Adrenal gland (tissue), 9 donors: ENCODE measurements at regions not wholly inside any gene's neighbourhood (a gene's known extent, or its start where the extent isn't known, plus 50 kb on each side); places are given as distances from the start of the nearest gene placed in this dataset.
"Not testable (repeated sequence)": the region's sequence is repeated elsewhere in the genome, so short reads cannot be mapped to it uniquely, and the experiment has no call there.

Experiments
- DNase-seq, 7 donors: peaks; one replicate each; pipeline ENCODE4 v3.0.0-alpha.2; 2019 to 2020
- H3K27ac ChIP-seq, 5 donors: fragments of 200-600 bp; sonication (generic) in 4 of 5; 1 replicate in 3 of 5; 2 replicates in 2 of 5; pipeline versions ENCODE4 v1.5.1 to v1.8.0; 2016 to 2020; ENCODE audit warnings: mild to moderate bottlenecking in 1 of 5
- H3K27me3 ChIP-seq: fragments of 200-600 bp; 2 replicates; pipeline ENCODE4 v1.8.0; 2021
- H3K36me3 ChIP-seq, 2 donors: fragments of 200-600 bp; replicated peaks in 1 of 2; 1 replicate in 1 of 2; 2 replicates in 1 of 2; pipeline versions ENCODE4 v1.5.1 to v1.8.0; 2018 to 2022
- H3K4me1 ChIP-seq, 2 donors: fragments of 200-600 bp; replicated peaks in 1 of 2; 1 replicate in 1 of 2; 2 replicates in 1 of 2; pipeline versions ENCODE4 v1.5.1 to v1.8.0; 2018 to 2021
- H3K4me3 ChIP-seq, 4 donors: fragments of 200-600 bp; sonication (generic) in 3 of 4; one replicate each; pipeline ENCODE4 v1.5.1; 2016 to 2018
- H3K9me3 ChIP-seq, 3 donors: fragments of 200-600 bp; sonication (generic) in 1 of 3; replicated peaks in 1 of 3; 1 replicate in 2 of 3; 2 replicates in 1 of 3; pipeline versions ENCODE4 v1.5.1 to v1.8.0; 2016 to 2021
- POLR2A ChIP-seq, 2 donors: fragments of 450-650 bp; IDR thresholded peaks; one replicate each; pipeline ENCODE4 v1.6.1; 2017; ENCODE audit warnings: antibody characterized with exemption in 2 of 2, mild to moderate bottlenecking in 2 of 2, moderate library complexity in 1 of 2
- WGBS, 4 donors: extraction: QIAGEN DNeasy Blood & Tissue Kit in 2 of 4; methylation state at CpG; one replicate each; pipeline versions ENCODE4 v1.1.5 to v1.1.7; 2013 to 2017; 5-methylcytosine and 5-hydroxymethylcytosine counted together
- intact Hi-C, 2 donors: fragments of 100-400 bp; cut with DNase I; formaldehyde crosslinking; loops; one replicate each; pipeline versions ENCODE4 v1.14.1 to v1.15.0; 2022 to 2023
- TF ChIP-seq, protein P1 (sequence below), 6 experiments: fragments of 450-650 bp in 4 of 6; fragments of 200-600 bp in 2 of 6; sonication (generic) in 1 of 6; IDR thresholded peaks; 1 replicate in 5 of 6; 2 replicates in 1 of 6; pipeline versions ENCODE4 v1.5.1 to v1.8.0; 2016 to 2021; ENCODE audit warnings: antibody characterized with exemption in 6 of 6, mild to moderate bottlenecking in 2 of 6, moderate library complexity in 1 of 6
- donor health status: healthy with polysubstance abuse.
- donor health status: Bipolar disorder and iron deficiency.
- donor health status: DM: yes; HTN: yes; CAD: no.
- donor health status: DM: no; HTN: no; CAD: no.
- donor health status: DM: no; HTN: no; CAD: no.

DNA sequence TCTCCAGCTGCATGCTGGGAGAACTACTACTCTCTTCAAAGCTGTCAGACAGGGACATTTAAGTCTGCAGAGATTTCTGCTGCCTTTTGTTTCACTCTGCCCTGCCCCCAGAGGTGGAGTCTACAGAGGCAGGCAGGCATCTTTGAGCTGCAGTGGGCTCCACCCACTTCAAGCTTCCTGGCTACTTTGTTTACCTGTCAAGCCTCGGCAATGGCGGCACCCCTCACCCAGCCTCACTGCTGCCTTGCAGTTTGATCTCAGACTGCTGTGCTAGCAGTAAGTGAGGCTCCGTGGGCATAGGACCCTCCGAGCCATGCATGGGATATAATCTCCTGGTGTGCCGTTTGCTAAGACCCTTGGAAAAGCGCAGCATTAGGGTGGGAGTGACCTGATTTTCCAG is 61.7 kb downstream of the DMRTA1 start:
- H3K4me1 ChIP-seq, DNase-seq, H3K27me3 ChIP-seq, intact Hi-C loops, H3K27ac ChIP-seq, H3K9me3 ChIP-seq, H3K36me3 ChIP-seq, H3K4me3 ChIP-seq: not testable (repeated sequence)
- 75 to 84% (median 81%) methylated on average over 5 to 6 of the region's 6 CpGs for WGBS, 4 donors

DNA sequence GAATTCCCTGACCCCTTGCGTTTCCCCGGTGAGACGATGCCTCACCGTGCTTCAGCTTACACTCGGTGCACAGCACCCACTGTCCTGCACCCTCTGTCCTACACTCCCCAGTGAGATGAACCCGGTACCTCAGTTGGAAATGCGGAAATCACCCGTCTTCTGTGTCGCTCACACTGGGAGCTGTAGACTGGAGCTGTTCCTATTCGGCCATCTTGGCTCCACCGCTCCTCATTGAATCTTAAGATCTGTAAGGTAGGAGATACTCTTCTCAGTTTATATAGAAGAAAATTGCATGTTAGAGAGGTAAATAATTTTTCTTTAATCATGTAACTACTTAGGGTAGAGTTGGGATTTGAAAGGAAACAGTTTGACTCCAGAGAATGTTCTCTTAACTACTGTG is 62.2 kb downstream of the DMRTA1 start:
- H3K4me3 ChIP-seq = no peak overlapping the region
- no peak for DNase-seq
- TF ChIP-seq POLR2A (IDR thresholded peaks at IDR 0.05) = no peak
- TF ChIP-seq, protein P1, sequence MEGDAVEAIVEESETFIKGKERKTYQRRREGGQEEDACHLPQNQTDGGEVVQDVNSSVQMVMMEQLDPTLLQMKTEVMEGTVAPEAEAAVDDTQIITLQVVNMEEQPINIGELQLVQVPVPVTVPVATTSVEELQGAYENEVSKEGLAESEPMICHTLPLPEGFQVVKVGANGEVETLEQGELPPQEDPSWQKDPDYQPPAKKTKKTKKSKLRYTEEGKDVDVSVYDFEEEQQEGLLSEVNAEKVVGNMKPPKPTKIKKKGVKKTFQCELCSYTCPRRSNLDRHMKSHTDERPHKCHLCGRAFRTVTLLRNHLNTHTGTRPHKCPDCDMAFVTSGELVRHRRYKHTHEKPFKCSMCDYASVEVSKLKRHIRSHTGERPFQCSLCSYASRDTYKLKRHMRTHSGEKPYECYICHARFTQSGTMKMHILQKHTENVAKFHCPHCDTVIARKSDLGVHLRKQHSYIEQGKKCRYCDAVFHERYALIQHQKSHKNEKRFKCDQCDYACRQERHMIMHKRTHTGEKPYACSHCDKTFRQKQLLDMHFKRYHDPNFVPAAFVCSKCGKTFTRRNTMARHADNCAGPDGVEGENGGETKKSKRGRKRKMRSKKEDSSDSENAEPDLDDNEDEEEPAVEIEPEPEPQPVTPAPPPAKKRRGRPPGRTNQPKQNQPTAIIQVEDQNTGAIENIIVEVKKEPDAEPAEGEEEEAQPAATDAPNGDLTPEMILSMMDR (IDR thresholded peaks at IDR 0.05) = no peak
- H3K27me3 ChIP-seq = no peaks in the 10 kb centered on the region
- H3K4me1 ChIP-seq = no peaks in the 10 kb centered on the region
- peaks cover 0 to 4% (median 0%) of the 10 kb centered on the region in 3 donors for H3K9me3 ChIP-seq
- intact Hi-C loops = no loop called here
- WGBS, 4 donors = 81 to 93% (median 86%) methylated on average over 11 of the region's 11 CpGs
- H3K27ac ChIP-seq = no peak overlapping the region
- H3K36me3 ChIP-seq = no peaks in the 10 kb centered on the region

DNA sequence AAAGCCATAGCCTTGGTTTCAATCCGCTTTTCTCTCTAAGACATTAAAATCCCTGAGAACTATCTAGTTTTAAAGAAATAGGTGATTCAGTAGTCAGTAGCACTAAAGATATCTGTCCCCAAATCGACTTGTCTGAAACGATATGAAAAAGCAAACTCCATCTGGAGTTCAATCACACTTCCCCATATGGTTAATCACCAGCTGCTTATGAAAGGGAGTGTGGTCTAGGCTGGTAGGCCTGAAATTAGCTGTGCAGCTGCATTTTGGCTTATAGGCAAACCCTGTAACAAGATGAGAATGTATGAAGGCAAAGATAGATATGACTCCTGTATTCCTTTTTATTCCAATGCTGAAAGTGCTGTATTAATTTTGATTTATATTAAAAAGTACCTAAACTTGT is 65.9 kb downstream of the DMRTA1 start:
- Histone ChIP-seq H3K4me3 (no peak overlapping the region), H3K9me3 (peaks cover 0 to 4% (median 0%) of the 10 kb centered on the region in 3 donors), H3K27me3 (no peaks in the 10 kb centered on the region), H3K36me3 (no peaks in the 10 kb centered on the region), H3K27ac (no peak overlapping the region), H3K4me1 (no peaks in the 10 kb centered on the region)
- TF ChIP-seq, protein P1 (IDR thresholded peaks at IDR 0.05) = no peak
- TF ChIP-seq POLR2A (IDR thresholded peaks at IDR 0.05) = no peak
- DNase-seq = no peak
- intact Hi-C loops = no loop called here
- 62 to 82% (median 78%) methylated on average over 3 of the region's 3 CpGs for WGBS, 4 donors

- no peak overlapping the region for H3K4me3 ChIP-seq
- TF ChIP-seq, protein P1 (IDR thresholded peaks at IDR 0.05) = no peak
- no peak for TF ChIP-seq POLR2A (IDR thresholded peaks at IDR 0.05)
- H3K9me3 ChIP-seq = no peaks in the 10 kb centered on the region
- intact Hi-C loops = no loop called here
- H3K27me3 ChIP-seq = no peaks in the 10 kb centered on the region
- no peak overlapping the region for H3K27ac ChIP-seq
- DNase-seq = no peak
- H3K36me3 ChIP-seq = no peaks in the 10 kb centered on the region
- H3K4me1 ChIP-seq = no peaks in the 10 kb centered on the region
Observed at GRCh38 chr9:22514871-22515270, 68.2 kb downstream of the DMRTA1 start.

- no peak for DNase-seq
- Histone ChIP-seq H3K27me3 (no peaks in the 10 kb centered on the region), H3K4me3 (no peak overlapping the region), H3K9me3 (no peaks in the 10 kb centered on the region), H3K36me3 (no peaks in the 10 kb centered on the region), H3K4me1 (no peaks in the 10 kb centered on the region), H3K27ac (no peak overlapping the region)
- TF ChIP-seq POLR2A (IDR thresholded peaks at IDR 0.05) = no peak
- TF ChIP-seq, protein P1 (IDR thresholded peaks at IDR 0.05) = no peak
- 50 to 57% (median 52%) methylated on average over 5 of the region's 5 CpGs for WGBS, 4 donors
- intact Hi-C loops = no loop called here
Observed at GRCh38 chr9:22522206-22522740, 75.6 kb downstream of the DMRTA1 start.
